ENCODE measurements at regions not wholly inside any gene's neighbourhood (a gene's known extent, or its start where the extent isn't known, plus 50 kb on each side); places are given as distances from the start of the nearest gene placed in this dataset.

GRCh38 chr7:37504801-37505200 is 56.1 kb upstream of the ELMO1 start:
- DNase-seq (ENCODE audit: low spot score), result no peak
- intact Hi-C loops (cut with DNase I), result loop anchor here (2.0 kb wide), 1 partner anchor 56 kb away; the partner anchor contains the start of gene ELMO1

GRCh38 chr7:37505750-37506353 is 57.2 kb upstream of the ELMO1 start:
- intact Hi-C loops (cut with DNase I), result loop anchor here (2.0 kb wide), 1 partner anchor 57 kb away; the partner anchor contains the start of gene ELMO1
- DNase-seq (ENCODE audit: low spot score), result no peak

- intact Hi-C loops (cut with DNase I), result no loop called here
Observed at GRCh38 chr7:37508118-37508517, 59.5 kb upstream of the ELMO1 start.

GRCh38 chr7:37510043-37510634 is 61.5 kb upstream of the ELMO1 start:
- no peak for DNase-seq (ENCODE audit: low spot score)
- intact Hi-C loops (cut with DNase I), result no loop called here

More at GRCh38 chr7:37508118-37508517, 59.5 kb upstream of the ELMO1 start:
- DNase-seq (ENCODE audit: low spot score), result no peak

- DNase-seq (ENCODE audit: low spot score), result no peak
- intact Hi-C loops (cut with DNase I), result no loop called here
Observed at GRCh38 chr7:37511915-37512314, 63.3 kb upstream of the ELMO1 start.

GRCh38 chr7:37514497-37514896 is 65.8 kb upstream of the ELMO1 start:
- no peak for DNase-seq (ENCODE audit: low spot score)
- intact Hi-C loops (cut with DNase I), result no loop called here

GRCh38 chr7:37516664-37517063 is 68.0 kb upstream of the ELMO1 start:
- intact Hi-C loops (cut with DNase I), result no loop called here
- no peak for DNase-seq (ENCODE audit: low spot score)

GRCh38 chr7:37518266-37518665 is 69.6 kb upstream of the ELMO1 start:
- intact Hi-C loops (cut with DNase I), result no loop called here
- DNase-seq (ENCODE audit: low spot score), result no peak

GRCh38 chr7:37524056-37524455 is 75.4 kb upstream of the ELMO1 start:
- intact Hi-C loops (cut with DNase I), result no loop called here
- DNase-seq (ENCODE audit: low spot score), result no peak

- DNase-seq (ENCODE audit: low spot score), result no peak
- intact Hi-C loops (cut with DNase I), result no loop called here
Observed at GRCh38 chr7:37524797-37525196, 76.1 kb upstream of the ELMO1 start.

GRCh38 chr7:37526623-37527022 is 78.0 kb upstream of the ELMO1 start:
- no peak for DNase-seq (ENCODE audit: low spot score)
- intact Hi-C loops (cut with DNase I), result no loop called here

- DNase-seq (ENCODE audit: low spot score), result no peak
- intact Hi-C loops (cut with DNase I), result no loop called here
Observed at GRCh38 chr7:37527109-37527508, 78.4 kb upstream of the ELMO1 start.

GRCh38 chr7:37531225-37531624 is 82.6 kb upstream of the ELMO1 start:
- no peak for DNase-seq (ENCODE audit: low spot score)
- intact Hi-C loops (cut with DNase I), result no loop called here

GRCh38 chr7:37532636-37533035 is 84.0 kb upstream of the ELMO1 start:
- intact Hi-C loops (cut with DNase I), result no loop called here

GRCh38 chr7:37534893-37535610 is 86.4 kb upstream of the ELMO1 start:
- intact Hi-C loops (cut with DNase I), result no loop called here
- DNase-seq (ENCODE audit: low spot score), result no peak

More at GRCh38 chr7:37532636-37533035, 84.0 kb upstream of the ELMO1 start:
- DNase-seq (ENCODE audit: low spot score), result no peak

GRCh38 chr7:37535841-37536240 is 87.2 kb upstream of the ELMO1 start:
- intact Hi-C loops (cut with DNase I), result no loop called here
- no peak for DNase-seq (ENCODE audit: low spot score)

- intact Hi-C loops (cut with DNase I), result no loop called here
- no peak for DNase-seq (ENCODE audit: low spot score)
Observed at GRCh38 chr7:37536706-37537105, 88.0 kb upstream of the ELMO1 start.

GRCh38 chr7:37537439-37537838 is 88.8 kb upstream of the ELMO1 start:
- DNase-seq (ENCODE audit: low spot score), result no peak
- intact Hi-C loops (cut with DNase I), result no loop called here

- intact Hi-C loops (cut with DNase I), result no loop called here
- no peak for DNase-seq (ENCODE audit: low spot score)
Observed at GRCh38 chr7:37538945-37539344, 90.3 kb upstream of the ELMO1 start.

GRCh38 chr7:37540917-37541316 is 92.3 kb upstream of the ELMO1 start:
- intact Hi-C loops (cut with DNase I), result no loop called here
- no peak for DNase-seq (ENCODE audit: low spot score)

Measured in cardiac septum (tissue), 1 donor.